ENCODE measurements at regions not wholly inside any gene's neighbourhood (a gene's known extent, or its start where the extent isn't known, plus 50 kb on each side); places are given as distances from the start of the nearest gene placed in this dataset.

DNA sequence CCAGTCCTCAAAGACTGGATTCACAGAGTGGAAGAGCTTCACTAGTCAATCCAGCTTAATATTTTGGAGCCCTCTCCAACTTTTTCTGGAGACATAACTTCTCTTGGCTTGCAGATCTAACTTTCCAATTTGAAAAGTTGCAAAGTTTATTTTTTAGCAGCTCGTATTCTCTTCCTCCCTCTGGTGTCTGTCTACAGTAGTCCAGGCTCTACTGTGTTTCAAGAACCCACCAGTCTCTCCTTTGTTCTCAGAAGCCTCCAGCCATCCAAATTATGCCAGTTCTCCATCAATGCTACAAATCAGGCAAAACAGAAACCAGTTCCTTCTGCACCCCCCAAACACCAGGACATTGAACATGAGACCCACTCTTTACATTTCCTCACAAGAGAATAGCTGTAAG, 376.1 kb upstream of the OPRM1 start:
- TF ChIP-seq, protein P1, sequence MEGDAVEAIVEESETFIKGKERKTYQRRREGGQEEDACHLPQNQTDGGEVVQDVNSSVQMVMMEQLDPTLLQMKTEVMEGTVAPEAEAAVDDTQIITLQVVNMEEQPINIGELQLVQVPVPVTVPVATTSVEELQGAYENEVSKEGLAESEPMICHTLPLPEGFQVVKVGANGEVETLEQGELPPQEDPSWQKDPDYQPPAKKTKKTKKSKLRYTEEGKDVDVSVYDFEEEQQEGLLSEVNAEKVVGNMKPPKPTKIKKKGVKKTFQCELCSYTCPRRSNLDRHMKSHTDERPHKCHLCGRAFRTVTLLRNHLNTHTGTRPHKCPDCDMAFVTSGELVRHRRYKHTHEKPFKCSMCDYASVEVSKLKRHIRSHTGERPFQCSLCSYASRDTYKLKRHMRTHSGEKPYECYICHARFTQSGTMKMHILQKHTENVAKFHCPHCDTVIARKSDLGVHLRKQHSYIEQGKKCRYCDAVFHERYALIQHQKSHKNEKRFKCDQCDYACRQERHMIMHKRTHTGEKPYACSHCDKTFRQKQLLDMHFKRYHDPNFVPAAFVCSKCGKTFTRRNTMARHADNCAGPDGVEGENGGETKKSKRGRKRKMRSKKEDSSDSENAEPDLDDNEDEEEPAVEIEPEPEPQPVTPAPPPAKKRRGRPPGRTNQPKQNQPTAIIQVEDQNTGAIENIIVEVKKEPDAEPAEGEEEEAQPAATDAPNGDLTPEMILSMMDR (IDR thresholded peaks at IDR 0.05; ENCODE audit: insufficient read depth, low read length, missing control alignments), result no peak
- ChIA-PET CTCF (no interaction called here), POLR2A (no interaction called here)
- H3K4me3 ChIP-seq (ENCODE audit: low read depth, low read length), result no peak overlapping the region
- DNase-seq (ENCODE audit: low read depth, low spot score), result no peak

DNA sequence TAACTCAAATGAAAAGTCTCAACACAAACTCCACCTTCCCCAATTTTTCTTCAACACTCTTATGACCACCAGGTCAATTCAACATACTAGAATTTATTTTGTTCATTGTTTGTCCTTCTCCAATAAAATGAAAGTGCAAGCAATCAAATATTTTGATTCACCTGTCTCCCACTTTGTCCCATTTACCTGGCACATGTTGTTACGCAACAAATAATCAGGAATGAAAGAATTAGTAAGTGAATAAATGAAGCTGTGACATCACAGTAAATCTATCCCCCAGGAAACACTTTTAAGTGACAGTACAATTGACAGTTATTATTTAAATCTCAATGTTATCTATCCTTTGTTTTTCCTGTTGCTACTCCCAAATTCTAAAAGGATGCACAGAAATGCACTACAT, 393.7 kb upstream of the OPRM1 start:
- ChIA-PET POLR2A (no interaction called here), CTCF (no interaction called here)
- no peak overlapping the region for H3K4me3 ChIP-seq (ENCODE audit: low read depth, low read length)
- TF ChIP-seq, protein P1 (IDR thresholded peaks at IDR 0.05; ENCODE audit: insufficient read depth, low read length, missing control alignments), result no peak
- no peak for DNase-seq (ENCODE audit: low read depth, low spot score)

DNA sequence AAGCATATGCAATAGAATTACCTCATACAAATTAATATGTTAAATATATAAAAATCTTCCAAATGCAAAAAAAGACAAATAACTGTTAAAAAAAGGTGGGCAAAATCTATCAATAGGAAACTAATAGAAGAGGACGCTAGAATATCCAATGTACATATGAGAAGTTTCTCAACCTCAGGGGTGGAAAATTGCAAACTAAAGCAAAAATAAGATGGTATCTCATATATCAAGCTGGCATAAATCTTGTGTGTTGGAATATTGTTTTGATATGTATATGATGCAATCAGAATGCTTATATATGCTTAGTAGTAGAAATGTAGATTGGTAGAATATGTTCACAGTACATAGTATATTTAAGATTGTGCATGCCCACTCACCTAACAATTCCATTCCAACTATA, 395.0 kb upstream of the OPRM1 start:
- POLR2A ChIA-PET, result no interaction called here
- CTCF ChIA-PET, result no interaction called here
- TF ChIP-seq, protein P1 (IDR thresholded peaks at IDR 0.05; ENCODE audit: insufficient read depth, low read length, missing control alignments), result no peak
- DNase-seq (ENCODE audit: low read depth, low spot score), result no peak
- no peak overlapping the region for H3K4me3 ChIP-seq (ENCODE audit: low read depth, low read length)

DNA sequence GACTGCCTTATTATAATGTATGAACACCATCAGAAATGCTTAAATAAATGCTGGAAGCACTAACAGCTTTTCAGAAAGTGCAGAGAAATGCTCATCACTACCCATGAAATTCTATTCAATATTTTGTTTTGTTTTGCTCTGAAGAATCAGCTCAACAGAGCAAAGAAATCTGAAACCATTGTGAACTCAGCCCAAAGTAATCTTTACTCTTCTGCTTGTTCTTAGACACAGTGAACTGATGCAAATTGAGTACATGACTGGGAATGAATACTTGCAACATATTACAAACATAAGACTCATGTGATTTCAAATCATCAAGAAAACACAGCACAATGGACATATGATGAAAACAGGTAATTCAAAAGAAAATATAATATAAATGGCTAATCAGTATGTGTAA, 404.6 kb upstream of the OPRM1 start:
- TF ChIP-seq, protein P1 (IDR thresholded peaks at IDR 0.05; ENCODE audit: insufficient read depth, low read length, missing control alignments), result no peak
- no peak overlapping the region for H3K4me3 ChIP-seq (ENCODE audit: low read depth, low read length)
- DNase-seq (ENCODE audit: low read depth, low spot score), result no peak
- CTCF ChIA-PET, result no interaction called here
- POLR2A ChIA-PET, result no interaction called here

DNA sequence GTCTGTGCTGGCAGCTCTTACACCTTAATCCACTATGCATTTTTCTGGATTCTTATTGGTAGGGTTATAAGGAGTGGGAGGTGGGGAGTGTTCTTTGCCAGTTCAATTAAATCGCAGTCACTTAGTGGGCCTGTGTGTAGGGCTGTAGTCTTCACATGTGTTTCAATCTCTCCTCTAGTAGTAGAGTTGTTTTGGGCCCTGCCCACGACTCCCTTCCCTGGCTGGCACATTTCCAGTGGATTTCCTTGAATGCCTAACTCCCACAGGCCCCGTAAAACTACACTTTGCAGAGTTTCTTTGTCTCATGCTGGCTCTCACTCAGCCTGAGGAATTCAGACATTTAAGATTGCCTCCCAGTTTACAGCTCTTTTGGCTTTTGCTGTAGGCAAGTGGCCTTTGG, 414.0 kb upstream of the OPRM1 start:
- CTCF ChIA-PET, result no interaction called here
- POLR2A ChIA-PET, result interaction anchor here (0.7 kb wide), 1 partner anchor 24 kb away, joined by 5 read pairs; no protein-coding TSS in a partner anchor
- DNase-seq (ENCODE audit: low read depth, low spot score), result no peak
- TF ChIP-seq, protein P1 (IDR thresholded peaks at IDR 0.05; ENCODE audit: insufficient read depth, low read length, missing control alignments), result no peak
- no peak overlapping the region for H3K4me3 ChIP-seq (ENCODE audit: low read depth, low read length)

DNA sequence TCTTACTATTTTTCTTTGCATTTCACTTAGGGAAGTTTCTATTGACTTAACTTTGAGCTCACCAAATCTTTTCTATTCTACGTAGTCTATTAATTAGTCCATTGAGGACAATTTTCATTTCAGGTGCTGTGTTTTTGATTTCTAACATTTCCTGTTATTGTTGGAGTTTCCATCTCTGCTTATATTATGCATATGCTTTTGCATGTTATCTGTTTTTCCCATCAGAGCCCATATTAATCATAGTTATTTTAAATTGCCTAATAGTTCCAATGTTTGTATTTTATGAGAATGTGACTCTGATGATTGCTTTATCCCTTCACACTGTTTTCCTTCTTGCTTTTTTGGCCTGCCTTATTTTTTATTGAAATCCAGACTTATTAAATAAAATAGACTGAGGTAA, 414.5 kb upstream of the OPRM1 start:
- TF ChIP-seq, protein P1 (IDR thresholded peaks at IDR 0.05; ENCODE audit: insufficient read depth, low read length, missing control alignments), result no peak
- H3K4me3 ChIP-seq (ENCODE audit: low read depth, low read length), result no peak overlapping the region
- CTCF ChIA-PET, result no interaction called here
- DNase-seq (ENCODE audit: low read depth, low spot score), result no peak
- POLR2A ChIA-PET, result no interaction called here

Data from AG04449 (cell line).